ENCODE measurements at regions not wholly inside any gene's neighbourhood (a gene's known extent, or its start where the extent isn't known, plus 50 kb on each side); places are given as distances from the start of the nearest gene placed in this dataset.

- H3K4me3 ChIP-seq (replicated peaks in 1 of 2; ENCODE audit: low read depth in 2 of 2, low read length in 2 of 2), result no peak overlapping the region
- TF ChIP-seq CTCF (IDR thresholded peaks at IDR 0.05; ENCODE audit: low read depth, low read length), result no peak
- DNase-seq (ENCODE audit: low read depth in 2 of 2), result peak in 1 of 2 donors; percentile 7
These were observed 132.3 kb upstream of the NEO1 start for GRCh38 chr15:72919936-72920465.

- TF ChIP-seq CTCF (IDR thresholded peaks at IDR 0.05; ENCODE audit: low read depth, low read length), result no peak
- no peak for DNase-seq (ENCODE audit: low read depth in 2 of 2)
These were observed 133.3 kb upstream of the ADPGK start for GRCh38 chr15:72916897-72917296.

GRCh38 chr15:72916378-72916777 lies 132.8 kb upstream of the ADPGK start:
- no peak for TF ChIP-seq CTCF (IDR thresholded peaks at IDR 0.05; ENCODE audit: low read depth, low read length)

More at GRCh38 chr15:72916897-72917296, 133.3 kb upstream of the ADPGK start:
- no peak overlapping the region for H3K4me3 ChIP-seq (replicated peaks in 1 of 2; ENCODE audit: low read depth in 2 of 2, low read length in 2 of 2)

GRCh38 chr15:72915843-72916242 lies 132.3 kb upstream of the ADPGK start:
- DNase-seq (ENCODE audit: low read depth in 2 of 2), result no peak
- TF ChIP-seq CTCF (IDR thresholded peaks at IDR 0.05; ENCODE audit: low read depth, low read length), result no peak

More at GRCh38 chr15:72916378-72916777, 132.8 kb upstream of the ADPGK start:
- H3K4me3 ChIP-seq (replicated peaks in 1 of 2; ENCODE audit: low read depth in 2 of 2, low read length in 2 of 2), result no peak overlapping the region
- no peak for DNase-seq (ENCODE audit: low read depth in 2 of 2)

GRCh38 chr15:72912996-72913395 lies 129.4 kb upstream of the ADPGK start:
- DNase-seq (ENCODE audit: low read depth in 2 of 2), result no peak
- no peak overlapping the region for H3K4me3 ChIP-seq (replicated peaks in 1 of 2; ENCODE audit: low read depth in 2 of 2, low read length in 2 of 2)
- no peak for TF ChIP-seq CTCF (IDR thresholded peaks at IDR 0.05; ENCODE audit: low read depth, low read length)

More at GRCh38 chr15:72915843-72916242, 132.3 kb upstream of the ADPGK start:
- H3K4me3 ChIP-seq (replicated peaks in 1 of 2; ENCODE audit: low read depth in 2 of 2, low read length in 2 of 2), result no peak overlapping the region

GRCh38 chr15:72912121-72912520 lies 128.6 kb upstream of the ADPGK start:
- no peak for TF ChIP-seq CTCF (IDR thresholded peaks at IDR 0.05; ENCODE audit: low read depth, low read length)
- DNase-seq (ENCODE audit: low read depth in 2 of 2), result no peak
- H3K4me3 ChIP-seq (replicated peaks in 1 of 2; ENCODE audit: low read depth in 2 of 2, low read length in 2 of 2), result no peak overlapping the region

- no peak for TF ChIP-seq CTCF (IDR thresholded peaks at IDR 0.05; ENCODE audit: low read depth, low read length)
- no peak overlapping the region for H3K4me3 ChIP-seq (replicated peaks in 1 of 2; ENCODE audit: low read depth in 2 of 2, low read length in 2 of 2)
- DNase-seq (ENCODE audit: low read depth in 2 of 2), result no peak
These were observed 128.1 kb upstream of the ADPGK start for GRCh38 chr15:72911626-72912025.
